Lower lobe of right lung (tissue), 2 donors: ENCODE measurements at regions not wholly inside any gene's neighbourhood (a gene's known extent, or its start where the extent isn't known, plus 50 kb on each side); places are given as distances from the start of the nearest gene placed in this dataset.

Experiments
- ATAC-seq, 2 donors: fragments of 200-7000 bp; cut with Tn5 transposase; one replicate each; pipeline ENCODE4 v1.9.1; 2020 to 2022; ENCODE audit warnings: mild to moderate bottlenecking in 2 of 2, moderate library complexity in 2 of 2
- DNase-seq: peaks from one replicate; pipeline ENCODE4 v3.0.0-alpha.2; 2020
- H3K27ac ChIP-seq: fragments of 200-600 bp; one replicate; pipeline ENCODE4 v1.8.0; 2022
- H3K27me3 ChIP-seq: fragments of 200-600 bp; one replicate; pipeline ENCODE4 v1.8.0; 2022; ENCODE audit warnings: low read depth
- H3K36me3 ChIP-seq: fragments of 200-600 bp; one replicate; pipeline ENCODE4 v1.8.0; 2022; ENCODE audit warnings: mild to moderate bottlenecking
- H3K4me1 ChIP-seq: fragments of 200-600 bp; one replicate; pipeline ENCODE4 v1.8.0; 2022
- H3K4me3 ChIP-seq: fragments of 200-600 bp; one replicate; pipeline ENCODE4 v1.8.0; 2022; ENCODE audit warnings: mild to moderate bottlenecking
- H3K9me3 ChIP-seq: fragments of 200-600 bp; one replicate; pipeline ENCODE4 v1.8.0; 2022
- intact Hi-C: fragments of 100-400 bp; cut with DNase I; formaldehyde crosslinking; loops from one replicate; pipeline ENCODE4 v1.11.0; 2022
- TF ChIP-seq, protein P1 (sequence below): fragments of 200-600 bp; IDR thresholded peaks from one replicate; pipeline ENCODE4 v1.8.0; 2022; ENCODE audit warnings: antibody characterized with exemption, mild to moderate bottlenecking
- donor health status: DM: no; HTN: yes; CAD: no; lungs with severe emphysema.

DNA sequence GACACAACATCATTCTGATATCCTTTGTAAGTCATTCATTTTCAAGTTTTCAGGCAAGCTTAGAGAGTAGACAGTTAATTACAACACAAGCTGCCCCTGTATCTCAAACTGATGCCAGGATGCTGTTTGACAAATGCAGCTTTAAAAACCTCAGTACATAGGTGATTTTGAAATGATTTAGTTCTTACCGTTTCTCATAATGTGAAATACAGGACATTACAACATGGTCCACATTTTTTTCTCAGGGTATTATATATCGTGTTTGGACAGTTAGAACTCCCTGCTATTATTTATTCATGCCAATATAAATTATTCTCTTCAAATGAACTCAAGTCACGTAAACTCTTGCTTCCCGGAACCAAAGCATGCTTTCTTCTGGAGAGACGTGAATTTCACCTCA is 1013.9 kb downstream of the EPHA3 start:
- H3K36me3 ChIP-seq = no peaks in the 10 kb centered on the region
- TF ChIP-seq, protein P1, sequence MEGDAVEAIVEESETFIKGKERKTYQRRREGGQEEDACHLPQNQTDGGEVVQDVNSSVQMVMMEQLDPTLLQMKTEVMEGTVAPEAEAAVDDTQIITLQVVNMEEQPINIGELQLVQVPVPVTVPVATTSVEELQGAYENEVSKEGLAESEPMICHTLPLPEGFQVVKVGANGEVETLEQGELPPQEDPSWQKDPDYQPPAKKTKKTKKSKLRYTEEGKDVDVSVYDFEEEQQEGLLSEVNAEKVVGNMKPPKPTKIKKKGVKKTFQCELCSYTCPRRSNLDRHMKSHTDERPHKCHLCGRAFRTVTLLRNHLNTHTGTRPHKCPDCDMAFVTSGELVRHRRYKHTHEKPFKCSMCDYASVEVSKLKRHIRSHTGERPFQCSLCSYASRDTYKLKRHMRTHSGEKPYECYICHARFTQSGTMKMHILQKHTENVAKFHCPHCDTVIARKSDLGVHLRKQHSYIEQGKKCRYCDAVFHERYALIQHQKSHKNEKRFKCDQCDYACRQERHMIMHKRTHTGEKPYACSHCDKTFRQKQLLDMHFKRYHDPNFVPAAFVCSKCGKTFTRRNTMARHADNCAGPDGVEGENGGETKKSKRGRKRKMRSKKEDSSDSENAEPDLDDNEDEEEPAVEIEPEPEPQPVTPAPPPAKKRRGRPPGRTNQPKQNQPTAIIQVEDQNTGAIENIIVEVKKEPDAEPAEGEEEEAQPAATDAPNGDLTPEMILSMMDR = no peak
- H3K27ac ChIP-seq = no peak overlapping the region
- DNase-seq (no peak), ATAC-seq (no peak)
- intact Hi-C loops = no loop called here
- no peak overlapping the region for H3K4me3 ChIP-seq
- H3K4me1 ChIP-seq = no peaks in the 10 kb centered on the region
- H3K9me3 ChIP-seq = peaks cover 9% of the 10 kb centered on the region
- no peaks in the 10 kb centered on the region for H3K27me3 ChIP-seq

DNA sequence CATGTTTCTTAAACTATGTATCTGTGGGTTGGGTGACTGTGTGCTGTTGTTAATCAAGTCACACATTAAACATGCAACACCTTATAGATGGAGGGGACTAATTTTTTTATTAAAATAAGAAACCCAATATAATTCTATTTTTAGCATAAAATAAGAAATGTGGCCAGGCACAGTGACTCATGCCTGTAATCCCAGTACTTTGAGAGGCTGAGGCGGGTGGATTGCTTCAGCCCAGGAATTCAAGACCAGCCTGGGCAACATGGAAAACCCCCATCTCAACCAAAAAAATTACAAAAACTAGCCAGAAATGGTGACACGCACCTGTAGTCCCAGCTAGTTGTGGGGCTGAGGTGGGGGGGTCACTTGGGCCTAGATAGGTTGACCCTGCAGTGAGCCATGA is 1021.0 kb downstream of the EPHA3 start:
- Histone ChIP-seq H3K27me3 (no peaks in the 10 kb centered on the region), H3K9me3 (peaks cover 16% of the 10 kb centered on the region), H3K4me1 (no peaks in the 10 kb centered on the region), H3K4me3 (no peak overlapping the region), H3K27ac (no peak overlapping the region), H3K36me3 (no peaks in the 10 kb centered on the region)
- DNase-seq = no peak
- intact Hi-C loops = no loop called here
- TF ChIP-seq, protein P1 = no peak
- no peak for ATAC-seq

DNA sequence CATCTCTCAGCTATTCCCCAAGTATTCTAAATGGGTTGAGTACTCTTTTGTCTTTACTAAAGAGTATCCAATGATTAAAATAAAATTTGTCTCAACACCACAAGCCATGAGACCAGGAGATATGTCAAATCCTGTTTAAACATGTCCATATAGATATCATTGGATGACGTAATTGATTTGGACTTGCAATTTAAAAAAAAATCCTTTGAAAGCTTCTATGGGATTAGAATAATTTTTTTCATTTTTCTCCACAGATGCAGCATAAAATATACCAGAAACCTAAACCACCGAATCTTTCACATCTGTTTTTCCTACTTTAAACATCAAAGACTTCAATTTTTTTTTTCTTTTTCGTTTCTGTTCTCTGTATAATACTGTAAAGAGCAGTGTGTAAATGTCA is 1022.3 kb downstream of the EPHA3 start:
- H3K9me3 ChIP-seq = peaks cover 16% of the 10 kb centered on the region
- no peak for DNase-seq
- ATAC-seq = no peak
- no peak overlapping the region for H3K4me3 ChIP-seq
- H3K4me1 ChIP-seq = no peaks in the 10 kb centered on the region
- TF ChIP-seq, protein P1 = no peak
- H3K27me3 ChIP-seq = no peaks in the 10 kb centered on the region
- H3K36me3 ChIP-seq = no peaks in the 10 kb centered on the region
- no peak overlapping the region for H3K27ac ChIP-seq
- intact Hi-C loops = no loop called here

DNA sequence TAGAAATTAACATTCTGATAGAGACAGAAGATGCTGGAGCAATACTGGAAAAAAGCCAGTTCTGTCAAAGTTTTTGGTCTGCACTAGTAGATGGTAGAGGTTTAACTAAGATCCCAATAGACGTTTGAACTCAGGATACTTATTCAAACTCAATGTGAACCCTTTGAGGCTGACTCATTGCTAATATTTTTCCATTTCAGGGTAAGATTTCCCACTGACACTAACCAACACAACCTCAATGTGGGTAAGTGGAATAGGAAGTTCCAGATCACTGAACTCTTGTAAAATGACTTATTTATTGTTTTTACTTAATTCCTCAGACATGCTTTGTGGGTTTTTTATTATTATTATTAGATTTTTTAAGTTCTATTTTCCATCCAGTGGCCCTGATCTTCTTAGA is 1024.8 kb downstream of the EPHA3 start:
- H3K4me3 ChIP-seq = no peak overlapping the region

DNA sequence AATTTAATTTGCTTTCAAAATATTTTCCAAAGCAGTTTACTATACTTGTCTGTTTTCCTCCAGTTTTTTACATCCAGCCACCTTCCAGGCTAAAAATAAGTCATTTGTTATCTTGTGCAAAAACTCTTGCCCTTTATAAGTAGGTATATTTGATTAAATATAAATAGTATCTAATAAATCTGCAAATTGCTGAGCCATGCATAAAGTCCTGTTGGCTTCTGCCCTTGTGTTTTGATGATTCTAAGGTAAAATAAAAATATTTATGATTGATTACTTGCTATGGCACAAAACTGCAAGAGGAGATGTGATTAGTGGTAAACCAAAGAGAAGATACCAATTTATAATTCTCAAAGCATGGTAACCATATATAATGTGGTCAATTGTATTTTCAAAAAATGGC is 1026.7 kb downstream of the EPHA3 start:
- Histone ChIP-seq H3K4me1 (no peaks in the 10 kb centered on the region), H3K27ac (no peak overlapping the region), H3K9me3 (no peaks in the 10 kb centered on the region), H3K27me3 (no peaks in the 10 kb centered on the region), H3K4me3 (no peak overlapping the region), H3K36me3 (no peaks in the 10 kb centered on the region)
- intact Hi-C loops = no loop called here
- ATAC-seq (no peak), DNase-seq (no peak)
- TF ChIP-seq, protein P1 = no peak

More for the DNA sequence above, 1024.8 kb downstream of the EPHA3 start:
- Histone ChIP-seq H3K27me3 (no peaks in the 10 kb centered on the region), H3K4me1 (no peaks in the 10 kb centered on the region), H3K27ac (no peak overlapping the region), H3K9me3 (peaks cover 2% of the 10 kb centered on the region), H3K36me3 (no peaks in the 10 kb centered on the region)
- TF ChIP-seq, protein P1 = no peak
- ATAC-seq = no peak
- intact Hi-C loops = no loop called here
- no peak for DNase-seq
